Activated T-cell treated with anti-CD3 and anti-CD28 coated beads, Interleukin-2, amount 50 U/mL, for 48 hours (primary cell): ENCODE measurements at regions not wholly inside any gene's neighbourhood (a gene's known extent, or its start where the extent isn't known, plus 50 kb on each side); places are given as distances from the start of the nearest gene placed in this dataset.
"Not testable (repeated sequence)": the region's sequence is repeated elsewhere in the genome, so short reads cannot be mapped to it uniquely, and the experiment has no call there.

Source experiments
- DNase-seq, 2 experiments: peaks; one replicate each; pipeline ENCODE4 v3.0.0-alpha.2; 2020

DNA sequence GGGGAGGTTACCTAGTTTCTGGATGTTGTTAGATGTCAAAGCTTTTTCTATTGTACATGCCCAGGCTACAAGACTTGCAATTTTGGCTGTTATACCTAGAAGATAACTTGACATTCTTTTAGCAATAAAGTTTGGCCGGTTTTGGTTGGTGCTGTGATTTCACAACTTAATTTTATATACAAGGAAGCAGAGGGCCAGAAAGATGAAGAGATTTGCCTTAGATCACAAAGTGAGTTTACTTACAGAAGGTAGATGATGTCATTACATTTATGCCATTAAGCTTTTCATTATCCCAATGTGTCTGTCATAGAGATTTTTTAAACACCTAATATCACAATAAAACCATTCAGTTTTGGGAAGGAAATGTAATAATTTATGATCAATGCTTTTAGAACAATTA, 698.7 kb upstream of the ANO3 start:
- no peak for DNase-seq

DNA sequence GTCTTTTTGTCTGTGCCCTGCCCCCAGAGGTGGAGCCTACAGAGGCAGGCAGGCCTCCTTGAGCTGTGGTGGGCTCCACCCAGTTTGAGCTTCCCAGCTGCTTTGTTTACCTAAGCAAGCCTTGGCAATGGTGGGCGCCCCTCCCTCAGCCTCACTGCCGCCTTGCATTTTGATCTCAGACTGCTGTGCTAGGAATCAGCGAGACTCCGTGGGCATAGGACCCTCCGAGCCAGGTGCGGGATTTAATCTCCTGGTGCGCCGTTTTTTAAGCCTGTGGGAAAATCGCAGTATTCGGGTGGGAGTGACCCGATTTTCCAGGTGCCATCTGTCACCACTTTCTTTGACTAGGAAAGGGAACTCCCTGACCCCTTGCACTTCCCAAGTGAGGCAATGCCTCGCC, 682.7 kb upstream of the ANO3 start:
- DNase-seq = not testable (repeated sequence)

DNA sequence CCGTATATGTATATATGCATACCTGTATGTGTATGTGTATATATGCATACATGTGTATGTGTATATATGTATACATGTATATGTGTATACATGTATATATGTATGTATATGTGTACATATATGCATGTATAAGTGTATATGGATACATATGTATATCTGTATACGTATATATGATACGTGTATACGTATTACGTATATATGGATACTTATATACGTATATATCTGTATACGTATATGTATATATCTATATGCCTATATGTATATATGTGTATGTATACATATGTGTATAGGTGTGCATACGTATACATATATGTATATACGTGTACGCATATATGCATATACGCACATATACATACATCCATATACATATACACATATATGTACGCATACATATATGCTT, 681.6 kb upstream of the ANO3 start:
- no peak for DNase-seq

DNA sequence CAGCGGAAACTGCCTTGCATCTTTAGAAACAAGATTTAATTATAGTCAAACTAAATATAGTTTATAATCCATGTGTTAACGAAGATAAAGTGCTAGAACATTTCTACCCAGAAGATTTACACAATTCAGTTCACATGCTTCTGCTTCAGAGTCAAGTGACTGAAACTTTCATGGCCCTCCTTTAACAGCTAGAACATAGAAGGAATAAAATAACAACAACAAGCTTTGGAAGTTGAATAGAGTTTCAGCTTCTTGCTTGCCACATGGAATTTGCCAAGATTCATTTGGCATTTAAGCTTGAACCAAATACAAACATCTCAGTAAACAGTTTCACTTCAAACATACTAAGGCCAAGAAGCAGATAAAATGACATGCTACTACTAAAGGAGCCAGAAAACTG, 676.3 kb upstream of the ANO3 start:
- no peak for DNase-seq

DNA sequence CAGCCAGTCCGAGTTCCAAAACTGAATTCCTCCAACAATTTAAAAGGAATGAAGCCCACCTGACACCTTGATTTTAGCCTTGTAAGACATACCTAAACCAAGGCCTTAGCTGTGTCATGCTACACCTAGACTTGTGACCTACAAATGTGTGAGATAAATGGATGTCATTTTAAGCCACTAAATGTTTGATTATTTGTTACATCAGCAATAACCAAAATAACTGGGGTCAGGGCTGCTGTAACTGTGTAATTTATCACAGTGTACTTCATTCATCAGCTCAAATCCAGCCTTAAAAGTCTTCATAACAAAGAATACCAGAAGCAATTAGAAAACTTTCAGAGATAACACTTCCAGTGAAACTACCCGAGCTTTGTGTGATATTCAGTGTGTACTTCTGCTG, 673.0 kb upstream of the ANO3 start:
- no peak for DNase-seq

DNA sequence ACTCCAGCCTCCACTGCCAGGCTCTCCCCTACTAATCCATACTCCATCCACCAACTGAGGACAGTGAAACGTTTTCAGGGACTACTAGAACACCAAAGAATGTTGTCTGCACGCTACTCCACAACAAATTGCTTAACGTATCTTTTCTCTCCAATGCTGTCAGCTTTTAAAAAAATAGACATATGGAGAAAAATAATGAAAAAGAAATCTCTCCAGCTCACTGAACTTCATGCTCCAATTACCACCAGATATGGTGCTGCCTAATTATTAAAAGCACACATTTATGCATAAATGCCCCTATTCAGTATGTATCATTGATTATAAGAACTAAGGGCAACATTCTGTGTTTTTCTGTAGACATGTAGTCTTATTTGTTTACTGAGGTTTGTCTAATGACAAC, 672.2 kb upstream of the ANO3 start:
- no peak for DNase-seq

DNA sequence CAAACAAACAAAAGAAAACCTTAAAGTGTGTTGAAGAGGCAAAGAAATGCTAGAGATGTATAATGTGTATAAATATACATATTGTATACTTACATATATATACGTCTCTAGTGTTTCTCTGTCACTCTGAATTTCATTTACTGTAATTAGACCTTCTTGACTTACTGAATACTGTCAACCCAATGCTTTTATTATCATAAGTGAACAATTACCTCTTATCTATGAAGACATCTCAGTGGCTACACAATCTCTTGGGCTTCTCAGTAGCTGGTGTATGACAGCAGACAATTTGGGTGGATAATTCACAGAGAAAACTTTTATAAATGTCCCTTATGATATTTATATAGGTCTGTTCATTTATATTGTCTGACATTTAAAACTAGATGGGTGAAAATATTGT, 664.1 kb upstream of the ANO3 start:
- no peak for DNase-seq

DNA sequence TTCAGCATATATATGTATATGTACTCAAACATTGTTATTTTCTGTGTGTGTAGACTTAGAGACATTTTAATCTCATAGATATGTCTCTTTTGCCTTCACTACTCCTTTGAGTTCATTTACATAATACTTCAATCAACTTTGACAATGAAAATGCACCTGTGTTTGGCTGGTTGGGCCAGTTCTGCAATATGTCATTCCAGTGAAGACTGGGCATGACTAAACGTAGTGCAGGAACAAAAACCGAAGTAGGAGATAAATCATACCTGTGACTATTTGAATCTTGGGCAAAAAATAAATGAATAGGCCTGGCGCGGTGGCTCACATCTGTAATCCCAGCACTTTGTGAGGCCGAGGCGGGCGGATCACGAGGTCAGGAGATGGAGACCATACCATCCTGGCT, 640.0 kb upstream of the ANO3 start:
- no peak for DNase-seq

DNA sequence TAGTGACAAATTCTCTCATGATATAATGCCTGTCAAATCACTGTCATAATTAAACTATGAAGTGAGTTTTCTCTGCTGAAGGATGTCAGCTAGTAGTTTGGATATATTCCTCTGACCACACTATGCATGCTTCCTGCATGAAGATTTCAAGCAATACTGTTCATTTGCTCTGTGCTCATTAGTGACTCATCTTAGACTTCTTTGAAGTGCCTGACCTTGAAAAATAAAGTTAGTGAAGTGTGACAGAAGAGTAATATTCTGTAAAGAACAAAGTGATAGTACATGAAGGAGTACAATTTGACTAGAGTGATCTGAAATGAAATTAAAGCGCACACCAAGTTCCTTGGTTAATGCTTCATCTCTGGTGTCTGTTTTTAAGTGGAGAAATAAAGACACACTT, 629.5 kb upstream of the ANO3 start:
- DNase-seq = no peak

DNA sequence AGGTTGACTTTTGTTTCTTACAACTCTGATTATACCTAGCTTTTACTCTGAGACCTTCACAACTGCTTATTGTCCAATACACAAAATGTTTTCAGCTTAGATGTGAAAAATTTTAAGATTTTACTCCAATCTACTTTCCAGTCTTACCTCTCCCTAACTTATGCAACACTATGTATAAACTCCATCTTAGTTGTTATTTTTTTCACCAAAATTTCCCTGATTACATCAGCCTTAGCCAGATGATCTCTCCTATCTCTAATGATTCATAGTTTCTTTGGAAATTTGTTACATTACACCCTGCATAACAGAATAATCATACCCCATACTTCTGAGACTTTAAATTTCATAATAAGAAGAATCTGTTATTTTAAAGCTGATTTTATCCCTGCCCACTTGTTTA, 621.0 kb upstream of the ANO3 start:
- DNase-seq = no peak

DNA sequence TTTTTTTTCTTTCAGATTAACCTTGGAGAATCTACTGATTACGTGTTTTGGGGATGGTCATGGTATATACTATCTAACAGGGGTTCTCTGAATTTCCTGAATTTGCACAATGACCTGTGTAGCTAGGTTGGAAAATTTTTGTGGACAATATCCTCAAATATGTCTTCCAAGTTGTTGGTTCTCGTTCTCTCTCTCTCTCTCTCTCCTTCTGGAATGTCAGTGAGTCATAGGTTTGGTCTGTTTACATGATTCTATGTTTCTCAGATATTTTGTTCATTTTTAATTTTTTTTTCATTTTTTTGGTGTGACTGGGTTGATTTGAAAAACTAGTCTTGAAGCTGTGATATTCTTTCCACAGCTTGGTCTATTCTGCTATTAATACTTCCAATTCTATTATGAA, 604.0 kb upstream of the ANO3 start:
- no peak for DNase-seq

DNA sequence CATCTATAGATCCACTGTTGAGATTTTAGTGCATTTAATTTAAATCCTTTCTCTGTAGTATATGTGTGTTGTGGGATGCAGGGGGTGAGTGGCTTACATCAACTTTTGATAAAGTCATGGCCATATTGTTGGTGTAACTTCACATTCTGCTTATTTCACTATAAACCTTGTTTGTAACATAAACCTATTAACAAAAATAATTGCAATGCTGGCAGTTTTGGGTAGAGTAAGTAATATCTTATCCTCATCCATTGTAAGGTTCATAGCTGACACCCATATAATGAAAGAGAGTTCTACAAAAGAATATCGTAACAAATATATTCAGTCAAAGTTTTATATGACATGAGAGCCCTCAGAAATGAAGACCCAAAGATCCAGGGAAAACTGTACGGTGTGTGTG, 601.7 kb upstream of the ANO3 start:
- DNase-seq = no peak

DNA sequence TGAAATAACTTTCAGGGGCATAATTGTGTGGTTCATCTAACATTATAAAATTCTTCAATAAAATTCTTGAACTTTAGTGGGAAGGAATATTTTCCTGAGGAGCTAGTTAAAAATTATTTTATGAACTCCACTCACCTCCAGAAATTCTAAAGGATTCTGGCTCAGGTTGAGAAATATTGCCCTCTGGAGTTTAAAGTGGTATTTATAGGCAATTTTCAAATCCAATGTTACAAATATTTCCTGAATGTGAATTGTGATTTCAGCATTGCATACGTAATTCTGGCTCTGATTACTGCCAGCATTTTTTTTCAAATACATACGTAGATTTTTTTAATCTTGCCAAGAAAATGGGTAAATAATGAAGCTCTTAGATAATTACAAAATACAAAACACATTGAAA, 598.2 kb upstream of the ANO3 start:
- DNase-seq = no peak

DNA sequence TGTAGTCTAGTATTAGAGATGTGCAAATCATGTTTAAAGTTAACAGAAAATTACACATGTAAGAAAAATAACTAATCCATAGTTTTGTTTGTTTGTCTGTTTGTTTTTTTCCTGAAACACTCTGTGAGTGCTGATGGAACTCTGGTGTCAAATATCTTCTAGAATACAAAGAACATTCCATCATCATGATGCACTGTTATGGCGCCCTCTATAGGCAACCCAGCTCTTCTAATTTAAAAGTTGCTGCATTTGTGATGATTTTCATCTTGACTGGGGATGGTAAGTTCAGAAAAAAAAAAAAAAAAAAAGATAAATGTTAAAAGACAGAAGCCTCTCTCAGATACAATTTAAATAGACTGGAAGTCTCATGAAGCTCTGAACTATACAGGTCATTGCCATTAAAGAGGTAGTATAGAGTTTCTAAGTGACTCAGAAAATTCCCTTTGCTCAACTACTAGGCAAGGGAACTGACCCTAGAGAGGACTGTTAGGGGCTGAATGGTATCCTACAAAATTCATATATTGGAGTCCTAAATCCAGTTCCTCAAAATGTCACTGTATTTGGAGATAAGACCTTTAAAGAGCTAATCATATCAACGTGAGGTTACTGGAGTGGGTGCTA, 597.2 kb upstream of the ANO3 start:
- no peak for DNase-seq

DNA sequence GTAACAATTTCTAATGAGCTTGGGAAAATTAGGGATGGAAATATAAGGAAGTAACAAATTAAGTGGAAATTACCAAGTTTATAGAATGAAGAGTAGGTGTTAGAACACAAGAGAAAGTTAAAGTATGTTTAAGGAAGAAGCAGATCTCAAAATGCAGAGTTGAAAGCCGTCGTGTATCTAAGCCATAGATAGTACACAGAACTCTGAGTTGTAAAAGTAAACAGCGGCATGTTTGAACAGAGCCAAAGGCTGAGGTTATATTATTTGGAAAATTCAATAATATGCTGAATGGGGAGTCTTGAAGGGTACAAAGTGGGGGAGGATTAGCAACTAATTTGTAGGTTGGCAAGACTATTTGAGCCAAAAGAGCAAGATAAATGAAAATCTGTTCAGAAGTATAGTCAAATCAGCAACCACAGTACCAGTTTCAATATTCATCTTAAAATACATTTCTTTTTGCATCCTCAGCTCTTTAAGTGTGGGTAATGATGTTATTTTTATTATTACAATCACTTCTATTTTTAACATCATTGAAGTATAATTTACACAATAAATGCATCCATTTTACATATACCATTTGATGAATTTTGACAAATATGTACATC, 594.8 kb upstream of the ANO3 start:
- DNase-seq = no peak

DNA sequence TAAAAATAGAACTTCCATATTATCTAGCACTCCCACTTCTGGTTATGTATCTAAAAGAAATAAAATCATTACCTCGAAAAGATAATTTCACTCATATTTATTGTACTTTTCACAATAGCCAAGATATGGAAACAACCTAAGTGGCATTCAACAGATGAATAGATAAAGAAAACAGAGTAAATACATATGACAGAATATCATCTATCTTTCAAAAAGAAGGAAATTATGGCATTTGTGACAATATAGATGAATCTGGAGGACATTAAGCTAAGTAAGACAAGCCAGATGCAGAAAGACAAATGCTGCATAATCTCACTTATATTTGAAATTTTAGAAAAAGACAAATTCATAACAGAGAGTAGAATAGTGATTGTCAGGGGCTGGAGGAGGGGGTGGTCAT, 590.0 kb upstream of the ANO3 start:
- no peak for DNase-seq

DNA sequence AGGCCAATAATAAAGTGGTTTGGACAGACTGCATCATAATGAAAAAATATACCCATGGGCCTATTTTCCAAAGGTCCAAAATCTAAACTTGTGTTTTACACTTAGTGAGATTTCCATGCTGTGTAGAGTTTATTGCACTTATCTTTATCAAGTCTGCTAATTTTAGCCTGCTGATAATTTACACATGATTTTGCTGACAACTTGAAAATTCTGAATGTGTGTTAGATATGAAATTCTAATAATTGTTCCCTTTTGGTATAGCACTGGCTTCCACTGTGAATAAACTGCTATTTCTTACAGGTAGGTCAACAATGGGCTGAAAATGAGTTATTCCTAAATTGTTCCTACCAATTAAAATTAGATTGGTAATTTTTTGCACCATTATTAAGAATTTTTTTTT, 589.1 kb upstream of the ANO3 start:
- no peak for DNase-seq

DNA sequence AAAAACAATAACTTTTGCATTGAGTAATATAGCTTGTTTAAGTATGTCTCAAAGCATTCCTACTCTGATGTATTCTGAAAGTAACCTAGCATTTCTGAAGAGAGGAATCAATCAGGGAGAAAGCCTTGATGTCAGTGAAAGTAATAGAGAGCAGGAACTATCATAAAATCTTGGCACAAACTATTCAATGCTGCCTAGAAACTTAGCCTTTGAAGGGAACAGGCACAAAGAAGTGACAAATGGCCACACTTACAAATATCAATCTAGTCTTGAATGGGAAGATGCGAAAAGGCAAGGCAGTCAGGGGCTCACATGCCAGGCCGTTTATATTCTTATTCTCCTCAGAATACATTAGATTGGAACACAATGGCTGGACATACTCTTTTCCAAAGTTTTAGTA, 576.5 kb upstream of the ANO3 start:
- DNase-seq = no peak

DNA sequence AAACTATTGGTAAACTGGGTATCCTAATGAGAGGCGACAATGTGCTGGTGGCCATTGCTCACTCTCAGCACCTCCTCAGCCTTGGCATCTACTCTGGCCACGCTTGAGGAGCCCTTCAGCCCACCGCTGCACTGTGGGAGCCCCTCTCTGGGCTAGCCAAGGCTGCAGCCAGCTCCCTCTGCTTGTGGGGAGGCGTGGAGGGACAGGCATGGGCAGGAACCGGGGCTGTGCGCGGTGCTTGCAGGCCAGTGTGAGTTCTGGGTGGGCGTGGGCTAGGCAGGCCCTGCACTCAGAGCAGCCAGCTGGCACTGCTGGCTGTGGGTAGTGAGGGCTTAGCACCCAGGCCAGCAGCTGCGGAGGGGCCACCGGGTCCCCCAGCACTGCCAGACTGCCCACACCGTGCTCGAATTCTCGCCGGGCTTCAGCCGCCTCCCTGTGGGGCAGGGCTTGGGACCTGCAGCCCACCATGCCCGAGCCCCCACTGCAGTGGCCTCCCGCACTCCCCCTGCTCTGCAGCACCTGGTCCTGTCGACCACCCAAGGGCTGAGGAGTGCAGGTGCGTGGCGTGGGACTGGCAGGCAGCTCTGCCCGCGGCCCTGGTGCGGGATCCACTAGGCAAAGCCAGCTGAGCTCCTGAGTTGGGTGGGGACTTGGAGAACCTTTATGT, 575.9 kb upstream of the ANO3 start:
- DNase-seq = no peak

DNA sequence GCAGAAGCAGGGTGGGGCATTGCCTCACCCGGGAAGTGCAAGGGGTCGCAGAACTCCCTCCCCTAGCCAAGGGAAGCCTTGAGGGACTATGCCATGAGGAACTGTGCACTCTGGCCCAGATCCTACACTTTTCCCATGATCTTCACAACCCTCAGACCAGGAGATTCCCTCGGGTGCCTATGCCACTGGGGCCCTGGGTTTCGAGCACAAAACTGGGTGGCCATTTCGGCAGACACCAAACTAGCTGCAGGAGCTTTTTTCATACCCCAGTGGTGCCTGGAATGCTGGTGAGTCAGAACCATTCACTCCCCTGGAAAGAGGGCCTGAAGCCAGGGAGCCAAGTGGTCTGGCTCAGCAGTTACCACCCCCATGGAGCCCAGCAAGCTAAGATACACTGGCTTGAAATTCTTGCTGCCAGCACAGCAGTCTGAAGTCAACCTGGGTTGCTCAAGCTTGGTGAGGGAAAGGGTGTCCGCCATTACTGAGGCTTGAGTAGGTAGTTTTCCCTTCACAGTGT, 573.7 kb upstream of the ANO3 start:
- DNase-seq = no peak

DNA sequence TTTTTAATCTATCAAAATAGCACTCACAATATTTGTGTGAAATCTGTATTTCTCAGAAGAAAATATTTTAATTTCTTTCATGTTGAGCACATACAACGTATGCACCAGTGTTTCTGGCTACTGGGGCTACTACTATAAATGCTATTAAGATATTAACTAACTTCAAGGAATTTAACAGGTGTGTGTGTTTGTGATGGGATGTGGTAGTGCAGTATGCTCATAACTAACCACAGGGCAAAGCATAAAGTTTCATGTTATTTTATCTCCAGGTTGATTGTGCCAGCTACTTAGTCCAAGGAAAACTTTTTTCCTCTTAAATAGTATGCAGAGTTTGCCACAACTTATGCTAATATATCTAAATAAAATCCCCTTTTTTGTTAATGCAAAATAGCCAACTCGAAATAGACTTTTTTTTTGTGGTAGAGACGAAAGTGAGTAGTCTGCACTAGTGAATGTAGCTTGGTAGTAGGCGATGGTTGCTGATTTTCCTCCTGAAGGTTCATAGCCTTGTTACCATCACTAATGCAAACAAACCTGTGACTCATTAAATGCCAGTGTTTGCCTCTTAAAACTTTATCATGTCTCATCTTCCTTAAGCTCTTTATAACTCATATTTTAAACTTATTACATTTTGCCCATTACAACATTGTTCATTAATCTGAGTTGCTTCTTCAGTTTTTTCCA, 565.5 kb upstream of the ANO3 start:
- DNase-seq = no peak

DNA sequence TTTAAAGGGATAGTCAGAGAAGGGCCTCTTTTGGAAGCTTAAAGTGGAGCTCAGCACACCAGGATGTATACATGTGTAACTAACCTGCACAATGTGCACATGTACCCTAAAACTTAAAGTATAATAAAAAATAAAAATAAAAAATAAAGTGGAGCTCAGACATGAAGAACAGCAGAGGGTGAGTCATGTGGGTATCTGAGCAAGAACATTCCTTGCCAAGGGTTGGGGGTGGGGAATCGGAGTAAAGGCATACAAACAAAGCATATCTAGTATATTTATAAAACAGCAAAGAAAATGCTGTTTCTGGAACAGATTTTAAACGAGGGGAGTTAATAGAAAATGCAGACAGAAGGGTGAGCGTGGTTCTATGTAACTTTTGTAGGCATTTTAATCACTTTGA, 562.6 kb upstream of the ANO3 start:
- no peak for DNase-seq

DNA sequence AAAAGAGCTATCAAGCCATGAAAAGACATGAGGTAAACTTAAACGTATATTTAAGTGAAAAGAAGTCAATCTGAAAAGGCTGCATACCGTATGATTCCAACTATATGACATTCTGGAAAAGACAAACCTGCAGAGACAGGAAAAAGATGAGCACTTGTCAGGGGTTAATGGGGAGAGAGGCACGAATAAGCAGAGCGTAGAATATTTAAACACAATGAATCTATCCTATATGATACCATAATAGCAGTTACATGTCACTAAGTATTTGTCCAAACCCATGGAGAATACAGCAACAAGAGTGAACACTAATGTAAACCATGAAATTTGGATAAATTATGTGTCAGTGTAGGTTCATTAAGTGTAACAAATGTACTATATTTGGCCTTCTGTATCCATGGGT, 560.3 kb upstream of the ANO3 start:
- no peak for DNase-seq

DNA sequence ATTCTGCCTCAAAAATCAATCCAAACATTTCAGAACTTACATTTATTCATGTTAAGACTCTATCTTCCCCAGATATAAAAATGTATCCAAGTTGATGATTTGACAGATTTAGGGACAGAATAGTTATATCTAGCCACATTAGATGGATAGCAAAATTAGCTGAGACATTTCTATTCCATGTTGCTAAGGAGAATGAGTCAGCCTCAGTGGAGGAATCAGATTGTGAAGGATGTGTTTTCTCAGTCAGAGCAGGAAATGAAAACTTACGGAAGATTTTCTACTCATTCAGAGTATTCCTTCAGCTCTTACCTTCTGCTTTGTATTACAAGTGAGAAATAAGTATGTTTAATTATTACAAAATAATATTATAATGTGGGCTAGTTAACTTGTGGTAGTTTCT, 556.3 kb upstream of the ANO3 start:
- DNase-seq = no peak
